ENCODE measurements at regions not wholly inside any gene's neighbourhood (a gene's known extent, or its start where the extent isn't known, plus 50 kb on each side); places are given as distances from the start of the nearest gene placed in this dataset.

DNA sequence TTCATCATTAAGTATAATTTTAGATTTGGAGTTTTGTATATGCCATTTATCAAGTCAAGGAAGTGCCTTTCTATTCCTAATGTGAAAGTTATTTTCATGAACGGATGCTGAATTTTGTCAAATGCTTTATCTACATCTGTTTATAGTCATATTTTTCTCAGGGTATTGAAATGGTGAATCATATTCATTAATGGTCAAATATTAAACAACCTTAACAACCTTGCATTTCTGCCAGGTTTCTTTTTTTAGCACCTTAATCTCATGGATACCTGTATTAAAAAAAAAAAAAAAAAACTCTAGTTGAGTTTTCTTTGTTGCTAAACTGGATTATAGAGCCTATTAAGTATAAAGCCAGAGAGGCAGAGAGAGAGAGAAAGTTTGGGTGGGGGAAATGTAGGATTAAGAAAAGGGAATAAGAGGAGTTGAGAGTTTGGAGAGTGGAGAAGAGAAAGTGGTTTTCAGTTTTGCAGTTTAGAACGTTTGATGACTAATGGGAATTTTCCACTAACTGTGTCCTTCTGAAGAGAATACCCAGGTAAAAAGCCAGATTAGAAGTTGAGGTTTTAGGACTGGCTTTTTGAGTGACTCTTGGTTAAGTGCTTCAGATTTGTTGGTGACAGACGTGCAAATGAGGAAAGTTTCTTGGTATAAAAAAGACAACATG lies 305.0 kb downstream of the HLX start:
- TF ChIP-seq, protein P1, sequence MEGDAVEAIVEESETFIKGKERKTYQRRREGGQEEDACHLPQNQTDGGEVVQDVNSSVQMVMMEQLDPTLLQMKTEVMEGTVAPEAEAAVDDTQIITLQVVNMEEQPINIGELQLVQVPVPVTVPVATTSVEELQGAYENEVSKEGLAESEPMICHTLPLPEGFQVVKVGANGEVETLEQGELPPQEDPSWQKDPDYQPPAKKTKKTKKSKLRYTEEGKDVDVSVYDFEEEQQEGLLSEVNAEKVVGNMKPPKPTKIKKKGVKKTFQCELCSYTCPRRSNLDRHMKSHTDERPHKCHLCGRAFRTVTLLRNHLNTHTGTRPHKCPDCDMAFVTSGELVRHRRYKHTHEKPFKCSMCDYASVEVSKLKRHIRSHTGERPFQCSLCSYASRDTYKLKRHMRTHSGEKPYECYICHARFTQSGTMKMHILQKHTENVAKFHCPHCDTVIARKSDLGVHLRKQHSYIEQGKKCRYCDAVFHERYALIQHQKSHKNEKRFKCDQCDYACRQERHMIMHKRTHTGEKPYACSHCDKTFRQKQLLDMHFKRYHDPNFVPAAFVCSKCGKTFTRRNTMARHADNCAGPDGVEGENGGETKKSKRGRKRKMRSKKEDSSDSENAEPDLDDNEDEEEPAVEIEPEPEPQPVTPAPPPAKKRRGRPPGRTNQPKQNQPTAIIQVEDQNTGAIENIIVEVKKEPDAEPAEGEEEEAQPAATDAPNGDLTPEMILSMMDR (conservative IDR thresholded peaks at IDR 0.05), result no peak
- TF ChIP-seq ZFX (IDR thresholded peaks at IDR 0.05), result no peak
- H3K27ac ChIP-seq, result no peak overlapping the region

DNA sequence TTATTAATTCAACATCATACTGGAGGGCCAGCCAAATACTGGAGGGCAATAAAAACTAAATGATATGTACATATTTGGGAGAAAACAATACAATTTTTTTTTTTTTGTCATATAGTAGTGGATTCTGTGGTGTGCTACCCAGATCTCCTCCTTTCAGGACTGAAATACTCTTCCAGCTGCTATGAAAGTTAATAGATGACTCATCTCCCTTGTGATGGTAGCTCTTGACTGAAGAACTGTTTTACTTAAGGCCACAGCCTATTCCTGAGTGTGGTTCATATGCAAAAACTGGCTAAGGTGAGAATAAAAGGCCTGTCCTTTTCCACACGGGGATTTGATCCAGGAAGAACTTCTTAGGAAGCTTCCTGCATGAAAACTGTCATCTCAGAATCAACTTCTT lies 307.9 kb downstream of the HLX start:
- no peak overlapping the region for H3K27ac ChIP-seq
- TF ChIP-seq ZFX (IDR thresholded peaks at IDR 0.05), result no peak
- TF ChIP-seq, protein P1 (conservative IDR thresholded peaks at IDR 0.05), result no peak

DNA sequence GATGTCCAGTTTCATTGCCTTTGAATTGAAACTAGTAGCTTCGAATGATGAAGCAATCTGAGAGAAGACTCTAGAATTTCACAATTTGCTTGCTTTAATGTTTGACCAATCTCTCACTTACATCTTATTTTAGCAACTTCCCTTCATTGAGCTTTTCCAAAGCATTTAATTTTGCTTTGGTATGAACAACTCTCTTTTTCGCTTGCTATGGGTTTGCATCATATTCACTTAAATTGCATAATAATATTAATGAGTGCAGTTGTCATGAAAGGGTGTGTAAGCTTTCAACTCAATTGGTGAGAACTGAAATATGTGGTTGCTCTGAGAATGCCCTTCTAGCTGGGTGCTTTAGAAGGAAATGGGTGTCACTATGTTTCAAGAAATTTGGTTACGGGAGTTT lies 309.2 kb downstream of the HLX start:
- TF ChIP-seq ZFX (IDR thresholded peaks at IDR 0.05), result no peak
- TF ChIP-seq, protein P1 (conservative IDR thresholded peaks at IDR 0.05), result no peak
- no peak overlapping the region for H3K27ac ChIP-seq

- no peak for TF ChIP-seq ZFX (IDR thresholded peaks at IDR 0.05)
- TF ChIP-seq, protein P1 (conservative IDR thresholded peaks at IDR 0.05), result no peak
- no peak overlapping the region for H3K27ac ChIP-seq
Observed at GRCh38 chr1:221190249-221190648, 311.0 kb downstream of the HLX start.

DNA sequence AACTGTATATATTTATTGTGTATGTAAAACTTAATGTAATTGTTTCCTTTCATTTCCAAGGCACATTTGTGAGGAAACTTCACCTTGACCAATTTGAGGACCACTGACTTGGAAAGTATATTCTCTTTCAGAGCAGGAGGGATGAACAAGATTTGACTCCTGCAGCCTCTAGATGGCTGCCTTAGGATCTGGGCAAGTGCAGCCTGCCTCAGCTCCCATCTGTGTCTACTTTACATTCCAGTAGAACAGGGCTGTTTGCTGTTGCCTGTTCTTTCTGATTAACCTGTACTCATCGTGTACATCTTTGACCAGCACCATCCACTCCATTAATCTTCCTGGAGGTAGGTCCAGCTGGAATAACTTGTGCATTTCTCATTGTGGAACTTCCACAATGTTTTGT lies 312.8 kb downstream of the HLX start:
- TF ChIP-seq ZFX (IDR thresholded peaks at IDR 0.05), result no peak
- TF ChIP-seq, protein P1 (conservative IDR thresholded peaks at IDR 0.05), result no peak
- no peak overlapping the region for H3K27ac ChIP-seq

DNA sequence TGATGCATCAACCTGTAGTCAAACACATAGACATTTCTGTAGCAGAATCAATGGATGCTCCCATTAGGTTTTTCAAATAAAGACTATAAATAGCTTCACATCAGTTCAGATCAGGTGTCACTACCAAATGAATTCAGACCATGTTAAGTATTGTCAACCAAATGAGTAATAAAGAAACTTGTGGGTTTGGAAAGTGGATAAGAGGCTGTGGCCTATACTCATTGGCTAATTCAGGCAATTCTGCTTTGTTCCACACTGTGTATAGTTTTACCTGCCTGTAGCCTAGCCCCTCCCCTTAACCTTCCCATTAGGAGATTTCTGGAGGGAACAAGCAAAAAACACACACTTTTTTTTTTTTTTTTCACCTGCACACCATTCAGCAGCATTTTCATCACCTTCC lies 321.2 kb downstream of the HLX start:
- TF ChIP-seq ZFX (IDR thresholded peaks at IDR 0.05), result no peak
- TF ChIP-seq, protein P1 (conservative IDR thresholded peaks at IDR 0.05), result no peak

DNA sequence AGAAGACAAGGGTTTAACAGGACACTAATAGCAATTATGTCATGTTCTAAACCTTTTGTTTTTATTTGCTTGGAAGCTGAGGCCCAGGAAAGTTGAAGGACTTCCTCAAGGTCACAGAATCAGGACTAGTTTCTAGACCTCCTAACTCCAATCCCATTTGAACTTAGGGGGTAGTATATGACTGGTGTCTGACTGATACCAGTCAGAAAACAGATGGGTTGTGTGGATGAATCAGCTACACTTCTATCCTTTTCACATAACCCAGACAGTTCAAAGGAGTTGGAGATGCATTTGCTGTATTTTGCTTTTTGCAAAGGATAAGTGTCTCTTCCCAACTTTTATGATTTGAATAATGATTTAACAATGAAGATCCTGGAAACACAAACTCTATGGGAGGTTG lies 322.5 kb downstream of the HLX start:
- no peak overlapping the region for H3K27ac ChIP-seq
- TF ChIP-seq, protein P1 (conservative IDR thresholded peaks at IDR 0.05), result no peak
- no peak for TF ChIP-seq ZFX (IDR thresholded peaks at IDR 0.05)

More for the DNA sequence above, 321.2 kb downstream of the HLX start:
- H3K27ac ChIP-seq, result no peak overlapping the region
